GM13977 (cell line): ENCODE measurements at regions not wholly inside any gene's neighbourhood (a gene's known extent, or its start where the extent isn't known, plus 50 kb on each side); places are given as distances from the start of the nearest gene placed in this dataset.
"Not testable (repeated sequence)": the region's sequence is repeated elsewhere in the genome, so short reads cannot be mapped to it uniquely, and the experiment has no call there.

Source experiments
- DNase-seq: peaks from one replicate; pipeline ENCODE4 v3.0.0; 2012; ENCODE audit warnings: low spot score
- in situ Hi-C: fragments of 300-500 bp; cut with MboI; formaldehyde crosslinking; loops from one replicate; pipeline ENCODE4 v1.12.0; 2022; ENCODE audit warnings: low sequenced_read_pairs, low pct_unique_long_range_greater_than_20kb, mixed read lengths, inconsistent platforms; ENCODE audit not compliant: unreplicated experiment
- TF ChIP-seq, protein P1 (sequence below): IDR thresholded peaks from 2 replicates; pipeline ENCODE4 v1.5.1; 2012; ENCODE audit warnings: mild to moderate bottlenecking, control low read depth; ENCODE audit not compliant: insufficient read depth; ENCODE audit errors: extremely low read depth, missing control alignments

DNA sequence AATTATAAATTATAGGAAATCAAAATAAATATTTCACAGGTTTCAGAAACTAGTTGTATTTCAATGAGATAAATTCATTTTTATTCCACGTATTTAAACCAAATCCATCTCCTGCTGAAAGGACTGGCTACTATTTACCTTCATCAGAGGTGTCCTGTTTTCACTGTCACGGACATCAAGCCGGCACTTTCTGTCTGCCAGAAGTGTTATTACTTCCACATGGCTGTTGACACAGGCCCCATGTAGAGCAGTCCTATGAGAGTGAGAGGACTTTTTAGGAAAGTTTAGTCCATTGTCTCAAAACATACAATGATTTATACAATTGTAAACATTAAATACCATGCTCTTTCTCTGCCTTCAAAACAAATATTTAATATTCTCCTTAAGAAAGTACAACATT, 100.4 kb upstream of the ACBD5 start:
- no peak for DNase-seq
- TF ChIP-seq, protein P1, sequence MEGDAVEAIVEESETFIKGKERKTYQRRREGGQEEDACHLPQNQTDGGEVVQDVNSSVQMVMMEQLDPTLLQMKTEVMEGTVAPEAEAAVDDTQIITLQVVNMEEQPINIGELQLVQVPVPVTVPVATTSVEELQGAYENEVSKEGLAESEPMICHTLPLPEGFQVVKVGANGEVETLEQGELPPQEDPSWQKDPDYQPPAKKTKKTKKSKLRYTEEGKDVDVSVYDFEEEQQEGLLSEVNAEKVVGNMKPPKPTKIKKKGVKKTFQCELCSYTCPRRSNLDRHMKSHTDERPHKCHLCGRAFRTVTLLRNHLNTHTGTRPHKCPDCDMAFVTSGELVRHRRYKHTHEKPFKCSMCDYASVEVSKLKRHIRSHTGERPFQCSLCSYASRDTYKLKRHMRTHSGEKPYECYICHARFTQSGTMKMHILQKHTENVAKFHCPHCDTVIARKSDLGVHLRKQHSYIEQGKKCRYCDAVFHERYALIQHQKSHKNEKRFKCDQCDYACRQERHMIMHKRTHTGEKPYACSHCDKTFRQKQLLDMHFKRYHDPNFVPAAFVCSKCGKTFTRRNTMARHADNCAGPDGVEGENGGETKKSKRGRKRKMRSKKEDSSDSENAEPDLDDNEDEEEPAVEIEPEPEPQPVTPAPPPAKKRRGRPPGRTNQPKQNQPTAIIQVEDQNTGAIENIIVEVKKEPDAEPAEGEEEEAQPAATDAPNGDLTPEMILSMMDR: no peak
- in situ Hi-C loops: no loop called here

DNA sequence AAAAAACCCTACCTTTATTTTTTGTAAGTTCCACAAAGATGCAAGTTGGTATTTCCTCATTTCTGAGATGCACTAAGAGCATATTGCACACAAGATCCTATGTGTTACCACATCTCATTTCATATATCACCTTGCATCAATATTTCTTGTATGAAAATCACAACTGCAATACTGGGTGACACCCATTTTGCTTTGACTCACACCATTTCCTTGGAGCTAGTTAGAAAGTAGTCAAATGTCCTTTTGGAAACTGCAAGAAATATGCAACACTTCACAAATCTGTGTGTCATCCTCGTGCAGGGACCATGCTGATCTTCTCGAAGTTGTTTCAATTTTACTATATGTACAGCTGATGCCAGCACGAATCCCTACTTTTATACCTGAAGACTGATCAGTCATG, 94.6 kb upstream of the ACBD5 start:
- in situ Hi-C loops, DNase-seq: not testable (repeated sequence)

GRCh38 chr10:27330074-27330473, 89.5 kb upstream of the ACBD5 start:
- TF ChIP-seq, protein P1: no peak
- no peak for DNase-seq
- in situ Hi-C loops: no loop called here

GRCh38 chr10:27328946-27329345, 88.3 kb upstream of the ACBD5 start:
- DNase-seq: no peak
- TF ChIP-seq, protein P1: no peak
- in situ Hi-C loops: no loop called here

- DNase-seq, in situ Hi-C loops: not testable (repeated sequence)
These were observed 86.2 kb upstream of the ACBD5 start for GRCh38 chr10:27326748-27327147.

- in situ Hi-C loops: no loop called here
- TF ChIP-seq, protein P1: no peak
- peak; percentile 26 for DNase-seq
These were observed 79.3 kb upstream of the ACBD5 start for GRCh38 chr10:27319752-27320431.

DNA sequence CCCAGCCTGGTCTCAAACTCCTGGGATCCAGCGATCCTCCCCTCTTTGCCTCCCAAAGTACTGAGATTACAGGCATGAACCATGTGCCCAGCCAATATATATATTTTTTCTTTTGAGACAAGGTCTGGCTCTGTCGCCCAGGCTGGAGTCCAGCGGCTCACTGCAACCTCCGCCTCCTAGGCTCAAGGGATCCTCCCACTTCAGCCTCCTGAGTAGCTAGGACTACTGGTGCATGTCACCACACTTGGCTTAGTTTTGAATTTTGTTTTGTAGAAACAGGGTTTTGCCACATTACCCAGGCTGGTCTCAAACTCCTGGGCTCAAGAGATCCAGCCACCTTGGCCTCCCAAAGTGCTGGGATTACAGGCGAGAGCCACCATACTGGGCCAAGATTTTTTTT, 78.5 kb upstream of the ACBD5 start:
- DNase-seq, in situ Hi-C loops: not testable (repeated sequence)

GRCh38 chr10:27315082-27315481, 74.5 kb upstream of the ACBD5 start:
- in situ Hi-C loops, DNase-seq: not testable (repeated sequence)

DNA sequence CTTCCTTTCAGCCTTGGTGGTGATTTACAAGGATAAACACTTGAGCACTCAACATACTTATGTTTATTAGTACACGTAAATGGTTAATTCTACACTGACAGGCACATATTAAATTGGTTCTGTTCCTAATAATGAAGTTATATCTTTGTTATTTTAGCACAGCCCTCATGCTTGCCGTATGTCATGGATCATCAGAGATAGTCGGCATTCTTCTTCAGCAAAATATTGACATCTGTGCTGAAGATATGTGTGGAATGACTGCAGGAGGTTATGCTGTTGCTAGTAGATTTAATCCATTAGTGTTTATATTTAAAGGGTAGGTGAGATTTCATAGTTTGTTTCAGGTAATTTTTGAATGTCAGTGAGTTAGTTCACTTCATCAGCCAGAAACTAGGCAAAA, 73.0 kb upstream of the ACBD5 start:
- in situ Hi-C loops, DNase-seq: not testable (repeated sequence)

DNA sequence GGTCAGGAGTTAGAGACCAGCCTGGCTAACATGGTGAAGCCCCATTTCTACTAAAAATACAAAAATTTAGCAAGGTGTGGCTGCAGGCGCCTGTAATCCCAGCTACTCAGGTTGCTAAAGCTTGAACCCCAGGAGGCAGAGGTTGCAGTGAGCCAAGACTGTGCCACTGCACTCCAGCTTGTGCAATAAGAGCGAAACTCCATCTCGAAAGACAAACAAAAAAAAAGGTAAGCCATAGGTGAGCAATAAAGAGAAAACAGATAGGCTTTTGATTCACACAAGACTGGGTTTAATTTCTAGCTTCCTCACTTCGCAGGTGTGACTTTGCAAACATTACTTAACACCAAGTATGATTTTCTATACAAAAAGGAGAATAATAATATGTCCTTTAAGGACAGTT, 72.3 kb upstream of the ACBD5 start:
- no peak for DNase-seq
- in situ Hi-C loops: no loop called here
- TF ChIP-seq, protein P1: no peak

GRCh38 chr10:27311809-27312208, 71.2 kb upstream of the ACBD5 start:
- DNase-seq, in situ Hi-C loops: not testable (repeated sequence)

GRCh38 chr10:27298522-27298850, 57.9 kb upstream of the ACBD5 start:
- in situ Hi-C loops, DNase-seq: not testable (repeated sequence)
